EH (cell line): ENCODE measurements at regions not wholly inside any gene's neighbourhood (a gene's known extent, or its start where the extent isn't known, plus 50 kb on each side); places are given as distances from the start of the nearest gene placed in this dataset.

Experiments
- DNase-seq: peaks from one replicate; pipeline ENCODE4 v3.0.0-alpha.2; 2015; ENCODE audit warnings: low read depth

- DNase-seq = no peak
Measured at GRCh38 chr5:171603591-171603990, 182.0 kb upstream of the SMIM23 start.

DNA sequence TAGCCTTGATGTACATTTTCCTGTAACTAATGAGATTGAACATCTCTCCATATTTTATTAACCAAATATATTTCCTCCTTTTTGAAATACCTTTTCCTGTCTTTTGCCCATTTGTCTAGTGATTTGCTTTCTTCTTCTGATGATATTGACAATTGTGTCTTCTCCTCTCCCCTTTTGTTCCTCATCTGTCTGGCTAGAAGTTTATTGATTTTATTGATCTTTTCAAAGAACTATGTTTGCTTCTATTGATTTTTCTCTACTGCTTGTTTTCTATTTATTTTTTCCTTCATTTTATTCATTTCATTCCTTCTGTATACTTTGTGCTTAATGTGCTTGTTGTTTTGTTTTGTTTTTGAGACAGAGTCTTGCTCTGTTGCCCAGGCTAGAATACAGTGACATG lies 181.4 kb upstream of the SMIM23 start:
- DNase-seq = no peak

DNA sequence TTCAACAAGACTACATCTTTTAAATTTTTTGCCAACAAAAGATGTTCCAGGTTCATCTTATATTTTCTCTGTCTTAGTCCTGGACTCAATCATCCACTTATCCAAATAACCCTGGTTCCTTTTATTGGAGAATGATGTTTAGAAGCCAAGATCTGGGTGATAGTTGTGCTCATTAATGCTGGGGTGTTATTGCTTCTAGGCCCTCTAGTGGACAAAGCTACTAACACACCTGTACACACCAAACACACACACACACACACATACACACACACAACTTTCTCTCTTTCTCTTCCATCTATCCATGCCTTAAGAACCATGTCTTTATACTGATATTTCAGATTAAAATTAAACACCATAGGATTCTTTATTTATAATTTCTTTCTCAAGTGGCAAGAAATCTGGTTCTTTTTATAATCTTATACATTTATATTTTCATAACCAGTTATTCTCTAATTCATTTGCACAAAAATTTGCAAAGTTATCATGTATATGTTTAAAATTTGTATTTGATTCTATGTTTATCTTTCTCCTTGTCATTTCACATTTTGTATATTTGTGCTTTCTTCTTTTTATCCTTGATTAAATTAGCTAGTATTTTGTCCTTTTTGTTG lies 179.1 kb upstream of the SMIM23 start:
- peak; percentile 16 for DNase-seq

DNA sequence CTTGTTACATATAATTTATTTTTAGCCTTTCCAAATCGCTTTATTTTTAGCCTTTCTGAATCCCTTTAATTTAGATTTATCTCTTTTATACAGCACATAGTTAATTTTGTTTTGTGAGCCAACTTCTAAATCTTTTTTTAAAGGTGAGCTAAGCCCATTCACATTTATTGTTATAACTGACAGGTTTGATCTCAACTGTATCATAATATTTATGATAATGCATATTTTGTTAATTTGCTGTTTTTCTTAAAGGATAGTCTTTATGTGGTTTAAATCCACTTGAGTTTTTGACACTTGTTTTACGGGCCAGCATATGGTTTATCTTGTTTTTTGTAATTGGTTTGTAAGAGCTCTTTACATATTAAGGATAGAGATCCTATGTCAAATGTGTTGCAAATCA lies 177.8 kb upstream of the SMIM23 start:
- no peak for DNase-seq

GRCh38 chr5:171609806-171610452 lies 175.7 kb upstream of the SMIM23 start:
- DNase-seq = no peak

GRCh38 chr5:171610686-171611085 lies 174.9 kb upstream of the SMIM23 start:
- no peak for DNase-seq

- no peak for DNase-seq
Measured at GRCh38 chr5:171612749-171613148, 172.9 kb upstream of the SMIM23 start.

- no peak for DNase-seq
Measured at GRCh38 chr5:171614511-171614910, 171.1 kb upstream of the SMIM23 start.

DNA sequence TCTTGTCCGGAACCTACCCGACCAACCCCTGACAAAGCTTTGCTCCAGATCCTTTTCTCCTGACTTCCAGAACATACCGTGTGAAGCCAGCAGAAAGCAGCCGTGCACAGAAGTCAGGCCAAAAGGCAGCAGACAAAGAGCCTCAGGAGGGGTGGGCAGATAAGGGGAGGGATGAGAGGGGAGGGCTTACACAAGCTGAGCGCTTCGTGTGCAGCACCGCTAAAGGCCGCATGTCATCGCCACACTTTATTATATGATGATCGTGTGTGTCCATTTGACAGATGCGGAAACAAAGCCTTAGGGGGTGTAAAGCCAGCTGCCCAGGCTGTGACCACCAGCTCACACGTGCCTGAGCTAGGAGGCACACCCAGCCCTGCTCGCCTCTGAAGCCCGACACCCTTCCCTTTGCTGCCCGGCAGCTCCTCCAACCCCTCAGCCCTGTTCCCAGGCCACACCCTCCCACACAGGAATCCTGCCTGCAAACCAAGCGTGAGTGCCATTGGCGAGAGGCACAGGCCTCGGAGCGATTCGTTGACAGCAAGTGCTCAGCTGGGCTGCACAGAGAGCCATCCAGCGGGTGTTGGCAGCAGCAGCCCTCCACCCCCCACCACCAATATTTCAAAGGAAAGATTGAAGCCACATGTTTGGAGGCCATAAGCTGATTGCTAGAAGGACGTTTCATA lies 170.5 kb upstream of the SMIM23 start:
- DNase-seq = peak; percentile 33

DNA sequence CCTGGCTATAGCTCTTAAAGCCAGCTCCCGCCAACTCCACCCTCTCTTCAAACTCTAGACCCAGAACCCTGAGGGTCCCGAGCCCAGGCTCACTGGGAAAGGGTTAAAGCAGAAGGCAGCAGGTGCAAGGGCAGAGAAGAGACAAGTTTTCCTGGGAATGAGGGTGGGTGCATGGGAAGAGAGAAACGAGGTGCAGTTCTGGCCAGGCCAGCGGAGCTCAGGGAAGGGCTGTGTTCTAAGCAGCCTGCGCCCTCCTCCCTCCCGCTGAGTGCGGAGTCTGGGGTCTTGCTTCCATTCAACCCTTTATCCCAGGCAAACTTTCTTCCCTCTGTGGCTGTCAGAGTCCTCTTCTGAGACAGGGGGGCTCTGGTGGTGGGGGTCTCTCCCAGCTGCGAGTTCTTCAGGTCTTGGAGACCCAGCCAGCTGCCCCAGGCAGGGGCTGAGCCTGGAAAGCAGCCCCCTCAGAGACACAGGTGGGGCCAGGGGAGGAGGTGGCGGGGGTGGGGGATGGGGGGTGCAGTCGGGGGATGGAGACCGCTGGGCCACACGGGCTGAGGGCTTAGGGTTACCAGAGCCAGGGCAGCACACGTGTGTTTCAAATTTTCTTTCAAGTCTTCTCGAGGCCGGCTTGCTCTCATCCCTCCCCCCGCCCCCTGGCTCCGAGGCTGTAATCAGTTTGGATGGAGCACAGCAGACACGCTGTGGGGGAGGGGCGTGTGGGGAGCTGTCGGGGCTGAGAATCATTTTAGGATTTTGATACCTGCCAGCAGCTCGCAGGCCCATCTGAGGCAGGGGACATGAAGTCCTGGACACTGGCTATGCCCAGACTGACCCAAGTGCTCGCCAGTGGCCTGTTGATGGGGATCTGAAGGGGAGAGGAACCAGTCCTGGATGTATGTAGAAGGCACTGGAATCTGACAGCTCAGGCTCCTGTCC lies 169.6 kb upstream of the SMIM23 start:
- no peak for DNase-seq

GRCh38 chr5:171617266-171617665 lies 168.4 kb upstream of the SMIM23 start:
- DNase-seq = no peak

DNA sequence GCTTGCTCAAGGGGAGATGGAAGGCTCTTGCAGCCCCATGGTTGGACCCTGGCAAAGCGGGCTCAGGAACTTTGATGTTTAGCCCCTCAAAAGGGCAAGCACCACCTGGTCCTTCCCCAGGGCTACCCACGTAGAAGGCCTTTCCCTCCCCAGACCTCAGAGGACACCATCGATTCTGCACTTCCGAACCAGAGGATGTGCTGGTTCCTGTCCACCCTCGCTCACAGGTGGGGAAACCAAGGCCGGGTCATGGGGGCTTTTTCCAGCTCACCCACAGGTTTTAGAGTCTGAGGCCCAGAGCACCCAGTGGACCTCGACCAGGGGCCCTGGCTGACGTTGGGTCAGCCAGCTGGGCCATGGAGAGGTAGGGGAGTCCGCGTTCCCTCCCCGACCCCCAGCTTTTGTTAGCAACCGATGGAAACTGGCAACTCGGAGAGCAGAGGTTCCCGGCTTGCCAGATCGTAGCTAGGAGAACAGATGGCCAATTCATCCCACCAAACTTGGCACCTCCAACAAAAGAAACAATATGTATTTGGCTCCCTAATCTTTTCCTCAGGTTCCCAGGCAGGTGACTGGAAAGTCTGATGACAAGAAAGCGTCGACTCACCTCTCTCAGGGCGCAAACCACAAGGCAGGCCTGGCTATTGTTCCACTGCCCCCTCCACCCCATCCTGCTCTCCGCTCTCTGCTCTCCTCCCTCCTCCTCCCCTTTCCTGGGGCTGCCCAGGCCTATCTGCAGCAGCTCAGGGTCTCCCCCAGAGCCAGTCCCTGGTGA lies 167.6 kb upstream of the SMIM23 start:
- DNase-seq = no peak

- DNase-seq = no peak
Measured at GRCh38 chr5:171619196-171619595, 166.4 kb upstream of the SMIM23 start.

DNA sequence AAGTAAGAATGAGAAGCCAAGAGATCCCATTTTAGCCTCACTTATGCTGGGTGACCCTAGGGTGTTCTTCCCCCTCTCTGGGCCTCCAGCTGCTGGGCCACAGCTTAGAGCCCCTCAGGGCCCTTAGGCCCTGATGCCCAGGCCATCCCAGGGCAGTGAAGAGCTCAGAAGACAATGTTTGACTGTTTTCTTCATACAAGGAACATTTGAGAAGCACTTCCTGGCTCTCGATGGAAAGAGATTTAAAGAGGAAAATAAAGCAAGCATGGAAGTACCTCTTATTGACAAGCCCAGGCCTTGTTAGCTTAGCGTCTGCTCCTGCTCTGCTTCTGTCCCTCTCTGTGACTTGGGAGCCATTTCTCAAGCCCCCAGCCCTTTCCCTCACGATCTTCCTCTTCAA lies 165.9 kb upstream of the SMIM23 start:
- no peak for DNase-seq

DNA sequence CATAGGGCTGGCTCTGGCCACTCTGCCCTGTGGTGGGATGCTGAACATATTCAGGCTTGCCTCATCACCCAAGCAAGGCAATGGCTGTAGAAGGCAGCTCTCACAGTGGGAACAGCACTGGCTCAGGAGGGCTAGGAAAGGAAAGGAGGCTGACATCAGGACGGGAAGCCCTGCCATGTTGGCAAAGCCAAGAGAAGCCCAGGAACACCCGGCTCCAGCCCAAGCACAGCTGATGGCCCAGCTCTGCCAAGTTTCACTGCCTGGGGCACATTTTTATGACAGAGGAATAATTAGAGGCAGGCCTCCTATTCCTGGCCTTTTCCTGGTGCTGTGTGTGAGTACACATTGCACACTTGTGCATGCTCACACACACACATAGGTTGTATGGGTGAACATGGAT lies 163.6 kb upstream of the SMIM23 start:
- peak; percentile 22 for DNase-seq

- DNase-seq = no peak
Measured at GRCh38 chr5:171623107-171623506, 162.5 kb upstream of the SMIM23 start.

GRCh38 chr5:171623551-171624097 lies 162.0 kb upstream of the SMIM23 start:
- no peak for DNase-seq

DNA sequence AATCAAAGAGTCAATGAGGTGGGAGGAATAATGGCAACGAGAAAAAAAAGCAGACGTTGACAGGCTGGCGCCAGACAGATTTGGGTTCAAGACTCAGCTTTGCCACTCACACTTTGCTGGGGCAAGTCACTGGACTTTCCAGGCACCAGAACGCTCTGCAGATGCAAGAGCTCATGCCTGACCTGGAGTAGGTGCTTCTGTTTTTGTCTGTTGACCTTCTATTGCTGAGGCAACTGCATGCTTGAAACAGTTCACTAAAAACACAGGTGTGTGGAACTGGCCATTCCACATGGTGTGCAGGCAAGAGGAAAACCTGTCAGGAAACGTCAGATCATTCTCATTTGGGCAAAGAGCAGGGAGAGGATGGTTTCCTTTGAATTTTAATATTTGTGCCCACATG lies 161.2 kb upstream of the SMIM23 start:
- DNase-seq = no peak

GRCh38 chr5:171625646-171626045 lies 160.0 kb upstream of the SMIM23 start:
- DNase-seq = no peak

GRCh38 chr5:171627936-171628632 lies 157.5 kb upstream of the SMIM23 start:
- peak; percentile 37 for DNase-seq

GRCh38 chr5:171628633-171628974 lies 157.0 kb upstream of the SMIM23 start:
- DNase-seq = no peak
